Activated naive CD8-positive, alpha-beta T cell treated with anti-CD3 and anti-CD28 coated beads, Interleukin-2, amount 10 ng/mL, durations not matched to agents 7 days and 5 days (primary cell): ENCODE measurements at regions not wholly inside any gene's neighbourhood (a gene's known extent, or its start where the extent isn't known, plus 50 kb on each side); places are given as distances from the start of the nearest gene placed in this dataset.

Experiments
- ATAC-seq: fragments of 150-1000 bp; cut with Tn5 transposase; one replicate; pipeline ENCODE4 v1.10.0; 2021; ENCODE audit warnings: low read depth, moderate library complexity
- POLR2A ChIA-PET: fragments of 350-600 bp; sonication (Branson Sonifier 250); formaldehyde crosslinking; loops from one replicate; lab custom pipeline; 2021; ENCODE audit warnings: antibody characterized with exemption; lab: Charles Lee
- DNase-seq: peaks from one replicate; pipeline ENCODE4 v3.0.0; 2021
- H3K27ac Mint-ChIP-seq: one replicate; pipeline ENCODE4 v1.8.0; 2022; ENCODE audit warnings: mild to moderate bottlenecking, mixed read lengths
- H3K27me3 Mint-ChIP-seq: one replicate; pipeline ENCODE4 v1.8.0; 2022; ENCODE audit warnings: mild to moderate bottlenecking, moderate library complexity, mixed read lengths
- H3K36me3 Mint-ChIP-seq: one replicate; pipeline ENCODE4 v1.8.0; 2021; ENCODE audit warnings: mild to moderate bottlenecking, mixed read lengths
- H3K4me1 Mint-ChIP-seq: one replicate; pipeline ENCODE4 v1.8.0; 2021; ENCODE audit warnings: mixed read lengths
- H3K4me3 Mint-ChIP-seq: one replicate; pipeline ENCODE4 v1.8.0; 2022; ENCODE audit warnings: mild to moderate bottlenecking, moderate library complexity, mixed read lengths
- H3K9me3 Mint-ChIP-seq: one replicate; pipeline ENCODE4 v1.8.0; 2021; ENCODE audit warnings: mixed read lengths

DNA sequence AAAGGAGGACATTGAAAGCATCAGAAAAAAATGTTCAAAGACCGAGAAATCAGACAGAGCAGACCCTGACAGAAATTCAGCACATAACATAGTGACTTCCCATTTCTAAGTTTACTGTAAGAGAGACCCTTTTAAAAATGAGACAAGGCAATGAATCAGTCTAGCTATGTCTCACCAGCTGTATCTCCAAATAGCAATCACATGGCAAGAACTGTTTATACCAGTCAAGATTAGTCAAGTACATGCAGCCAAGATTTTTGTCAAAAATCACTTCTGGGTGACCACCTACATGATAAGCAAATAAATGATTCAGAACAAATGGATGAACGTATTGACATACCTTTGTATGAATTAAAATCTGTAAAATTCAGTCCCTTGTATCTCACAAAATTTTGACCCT lies 138.0 kb downstream of the DTWD1 start:
- Mint-ChIP-seq H3K9me3 (peaks cover 12% of the 10 kb centered on the region), H3K4me1 (no peaks in the 10 kb centered on the region), H3K27me3 (peaks cover 2% of the 10 kb centered on the region), H3K36me3 (no peaks in the 10 kb centered on the region), H3K27ac (no peak overlapping the region), H3K4me3 (no peak overlapping the region)
- DNase-seq (no peak), ATAC-seq (no peak)
- POLR2A ChIA-PET: no interaction called here

GRCh38 chr15:49760749-49761148 lies 139.9 kb downstream of the DTWD1 start:
- DNase-seq: no peak
- Mint-ChIP-seq H3K36me3 (no peaks in the 10 kb centered on the region), H3K9me3 (peaks cover 17% of the 10 kb centered on the region), H3K27me3 (peaks cover 2% of the 10 kb centered on the region), H3K4me3 (no peak overlapping the region), H3K4me1 (no peaks in the 10 kb centered on the region), H3K27ac (no peak overlapping the region)
- ATAC-seq: no peak
- POLR2A ChIA-PET: no interaction called here

DNA sequence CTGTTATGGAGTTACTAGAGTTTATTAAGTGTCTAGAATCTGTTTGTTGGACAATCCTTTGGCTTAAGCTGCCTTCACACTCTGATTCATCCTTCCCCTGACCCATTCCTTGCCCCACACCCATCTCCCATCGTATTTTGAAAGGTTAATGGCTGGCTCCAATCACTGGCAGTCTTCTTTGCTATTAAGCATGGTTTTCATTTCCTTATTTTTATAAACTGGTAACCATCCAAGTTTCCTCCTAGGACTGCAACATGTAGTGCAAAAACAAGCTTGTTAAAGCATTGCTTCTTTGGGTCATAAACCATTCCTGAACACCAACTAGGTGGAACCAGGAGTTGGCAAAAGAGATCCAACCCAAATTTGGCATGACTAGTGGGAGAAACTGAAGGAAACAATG lies 148.4 kb downstream of the DTWD1 start:
- peaks cover 11% of the 10 kb centered on the region for H3K9me3 Mint-ChIP-seq
- H3K27ac Mint-ChIP-seq: no peak overlapping the region
- POLR2A ChIA-PET: no interaction called here
- no peaks in the 10 kb centered on the region for H3K36me3 Mint-ChIP-seq
- ATAC-seq (no peak), DNase-seq (no peak)
- peaks cover 2% of the 10 kb centered on the region for H3K27me3 Mint-ChIP-seq
- no peaks in the 10 kb centered on the region for H3K4me1 Mint-ChIP-seq
- H3K4me3 Mint-ChIP-seq: no peak overlapping the region

DNA sequence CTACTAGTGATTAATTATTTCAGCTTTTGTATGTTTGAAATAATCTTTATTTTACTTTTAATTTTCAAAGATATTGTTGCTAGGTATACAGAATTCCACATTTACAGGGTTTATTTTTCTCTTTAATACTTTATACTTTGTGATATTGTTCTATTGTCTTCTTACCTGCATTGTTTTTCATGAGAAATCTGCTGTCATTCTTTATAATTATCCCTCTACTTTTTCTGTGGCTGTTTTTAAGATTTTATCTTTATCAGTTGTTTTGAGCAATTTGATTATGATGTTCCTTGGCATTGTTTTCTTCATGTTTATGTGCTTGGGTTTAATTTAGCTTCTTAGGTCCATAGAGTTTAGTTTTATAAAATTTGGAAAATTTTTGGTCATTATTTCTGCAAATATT lies 168.6 kb downstream of the DTWD1 start:
- peaks cover 4% of the 10 kb centered on the region for H3K9me3 Mint-ChIP-seq
- H3K27me3 Mint-ChIP-seq: peaks cover 11% of the 10 kb centered on the region
- no peaks in the 10 kb centered on the region for H3K36me3 Mint-ChIP-seq
- H3K4me1 Mint-ChIP-seq: no peaks in the 10 kb centered on the region
- POLR2A ChIA-PET: no interaction called here
- DNase-seq: no peak
- no peak overlapping the region for H3K4me3 Mint-ChIP-seq
- H3K27ac Mint-ChIP-seq: no peak overlapping the region
- no peak for ATAC-seq

DNA sequence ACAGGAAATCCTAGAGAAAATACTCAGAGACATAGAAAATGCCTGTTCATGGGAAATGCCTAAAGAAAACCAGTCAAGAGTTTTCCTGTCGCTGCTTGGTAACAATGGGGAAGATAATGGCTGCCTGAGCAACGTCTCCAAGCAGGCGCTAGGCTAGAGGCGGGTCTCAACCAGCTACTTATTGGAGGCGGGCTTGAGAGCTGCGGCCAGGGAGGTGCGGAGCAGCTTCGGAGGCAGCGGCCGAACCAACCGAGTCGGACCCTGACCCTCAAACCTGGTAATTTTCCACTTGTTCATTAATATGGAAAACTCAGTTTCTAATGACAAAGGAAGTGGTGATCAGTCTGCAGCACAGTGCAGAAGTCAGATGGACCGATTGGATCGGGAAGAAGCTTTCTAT lies 173.1 kb downstream of the DTWD1 start:
- no peak overlapping the region for H3K4me3 Mint-ChIP-seq
- no peaks in the 10 kb centered on the region for H3K4me1 Mint-ChIP-seq
- POLR2A ChIA-PET: no interaction called here
- peaks cover 5% of the 10 kb centered on the region for H3K9me3 Mint-ChIP-seq
- no peak overlapping the region for H3K27ac Mint-ChIP-seq
- DNase-seq (no peak), ATAC-seq (no peak)
- H3K27me3 Mint-ChIP-seq: peaks cover 6% of the 10 kb centered on the region
- no peaks in the 10 kb centered on the region for H3K36me3 Mint-ChIP-seq

DNA sequence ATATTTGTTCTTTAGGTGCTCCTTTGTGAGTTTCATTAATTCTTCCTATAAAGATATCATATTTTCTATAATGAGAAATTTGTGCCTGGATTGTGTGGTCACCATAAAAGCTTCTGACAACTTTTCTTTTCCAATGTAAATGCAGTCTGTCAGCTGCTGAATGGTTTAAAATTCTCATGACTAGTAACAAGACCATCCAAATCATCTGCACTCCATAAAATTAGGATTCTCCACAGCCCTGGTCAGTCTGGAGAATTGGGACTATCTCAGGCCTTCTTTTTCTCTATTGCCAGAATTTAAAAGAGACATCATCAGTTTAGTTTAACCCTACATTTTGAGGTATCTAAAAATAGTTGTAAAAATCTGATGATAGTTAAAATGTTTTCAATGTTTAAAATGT lies 180.9 kb downstream of the DTWD1 start:
- Mint-ChIP-seq H3K9me3 (peaks cover 19% of the 10 kb centered on the region), H3K4me1 (no peaks in the 10 kb centered on the region), H3K27ac (no peak overlapping the region), H3K27me3 (no peaks in the 10 kb centered on the region), H3K4me3 (no peak overlapping the region), H3K36me3 (peaks cover 2% of the 10 kb centered on the region)
- DNase-seq (no peak), ATAC-seq (no peak)
- POLR2A ChIA-PET: no interaction called here
